GM23338 (cell line): ENCODE measurements at regions not wholly inside any gene's neighbourhood (a gene's known extent, or its start where the extent isn't known, plus 50 kb on each side); places are given as distances from the start of the nearest gene placed in this dataset.

Experiments used
- ATAC-seq: fragments of 200-7000 bp; cut with Tn5 transposase; 3 replicates; pipeline ENCODE4 v1.9.1; 2020
- DNase-seq: peaks from one replicate; pipeline ENCODE4 v3.0.0-alpha.2; 2015; ENCODE audit warnings: low spot score
- H2AFZ ChIP-seq: fragments of 200-600 bp; sonication (generic); 2 replicates; pipeline ENCODE4 v1.8.0; 2016; ENCODE audit warnings: antibody characterized with exemption, mild to moderate bottlenecking, moderate library complexity
- H3F3A ChIP-seq: fragments of 200-600 bp; sonication (generic); replicated peaks from 2 replicates; pipeline ENCODE4 v1.8.0; 2017; ENCODE audit warnings: antibody characterized with exemption, mixed run types, low read depth
- H3K27ac ChIP-seq: fragments of 200-600 bp; sonication (generic); 2 replicates; pipeline ENCODE4 v1.6.1; 2016; ENCODE audit warnings: low read depth
- H3K27me3 ChIP-seq: fragments of 200-600 bp; sonication (generic); 2 replicates; pipeline ENCODE4 v1.8.0; 2016; ENCODE audit warnings: mild to moderate bottlenecking, mixed run types, moderate library complexity; ENCODE audit not compliant: insufficient read depth
- H3K36me3 ChIP-seq: fragments of 200-600 bp; sonication (generic); 2 replicates; pipeline ENCODE4 v1.8.0; 2016; ENCODE audit warnings: mild to moderate bottlenecking; ENCODE audit not compliant: insufficient read depth
- H3K4me1 ChIP-seq: fragments of 200-600 bp; sonication (generic); 2 replicates; pipeline ENCODE4 v1.8.0; 2016; ENCODE audit warnings: mild to moderate bottlenecking, moderate library complexity; ENCODE audit not compliant: insufficient read depth
- H3K4me2 ChIP-seq: fragments of 200-600 bp; sonication (generic); 2 replicates; pipeline ENCODE4 v1.7.1; 2017; ENCODE audit warnings: mixed run types
- H3K4me3 ChIP-seq: fragments of 200-600 bp; sonication (generic); 2 replicates; pipeline ENCODE4 v1.6.1; 2016; ENCODE audit warnings: mixed run types
- H3K79me2 ChIP-seq: fragments of 200-600 bp; sonication (generic); replicated peaks from 2 replicates; pipeline ENCODE4 v1.8.0; 2017; ENCODE audit warnings: mild to moderate bottlenecking; ENCODE audit not compliant: insufficient read depth
- H3K9me2 ChIP-seq: fragments of 200-600 bp; sonication (generic); 2 replicates; pipeline ENCODE4 v1.8.0; 2017; ENCODE audit not compliant: insufficient read depth
- H4K20me1 ChIP-seq: fragments of 200-600 bp; sonication (generic); replicated peaks from 2 replicates; pipeline ENCODE4 v1.8.0; 2017; ENCODE audit warnings: mild to moderate bottlenecking; ENCODE audit not compliant: insufficient read depth
- H3K27ac Mint-ChIP-seq: 2 replicates; pipeline ENCODE4 v1.8.0; 2020; ENCODE audit warnings: inconsistent platforms, mild to moderate bottlenecking, moderate library complexity, mixed read lengths
- H3K27me3 Mint-ChIP-seq: 3 replicates; pipeline ENCODE4 v1.8.0; 2022; ENCODE audit warnings: low read depth, mild to moderate bottlenecking, moderate library complexity, mixed read lengths, inconsistent platforms; ENCODE audit not compliant: insufficient read depth, poor library complexity
- H3K36me3 Mint-ChIP-seq: 3 replicates; pipeline ENCODE4 v1.8.0; 2021; ENCODE audit warnings: low read depth, mild to moderate bottlenecking, inconsistent platforms, moderate library complexity, mixed read lengths
- H3K4me1 Mint-ChIP-seq: 3 replicates; pipeline ENCODE4 v1.8.0; 2020; ENCODE audit warnings: mild to moderate bottlenecking, inconsistent platforms, mixed read lengths
- H3K4me3 Mint-ChIP-seq: 3 replicates; pipeline ENCODE4 v1.8.0; 2021; ENCODE audit warnings: moderate library complexity, mild to moderate bottlenecking, inconsistent platforms, mixed read lengths
- H3K9me3 Mint-ChIP-seq: 3 replicates; pipeline ENCODE4 v1.8.0; 2020; ENCODE audit warnings: moderate library complexity, mild to moderate bottlenecking, inconsistent platforms, mixed read lengths
- CREB1 ChIP-seq: fragments of 250-450 bp; sonication (Bioruptor Pico); IDR thresholded peaks from 2 replicates; pipeline ENCODE4 v1.5.0; 2020; ENCODE audit warnings: low read depth, mild to moderate bottlenecking, moderate library complexity
- CTCF ChIP-seq, 2 experiments: fragments of 200-600 bp in 1 of 2; sonication (generic) in 1 of 2; conservative IDR thresholded peaks; 2 replicates each; pipeline versions ENCODE4 v1.5.1 to v1.6.1; 2016 to 2017; ENCODE audit warnings: antibody characterized with exemption in 2 of 2, low read depth in 2 of 2, mild to moderate bottlenecking in 2 of 2, moderate library complexity in 1 of 2
- ETS1 ChIP-seq: IDR thresholded peaks from 2 replicates; pipeline ENCODE4 v1.6.1; 2016; ENCODE audit warnings: antibody characterized with exemption
- EZH2 ChIP-seq: fragments of 200-600 bp; sonication (generic); IDR thresholded peaks from one replicate; pipeline ENCODE4 v1.8.0; 2017; ENCODE audit warnings: antibody characterized with exemption, mild to moderate bottlenecking, low read depth; ENCODE audit not compliant: unreplicated experiment
- EZH2phosphoT487 ChIP-seq: fragments of 200-600 bp; sonication (generic); IDR thresholded peaks from one replicate; pipeline ENCODE4 v1.8.1; 2018; ENCODE audit warnings: antibody characterized with exemption; ENCODE audit not compliant: unreplicated experiment
- JUNB ChIP-seq: IDR thresholded peaks from one replicate; pipeline ENCODE4 v1.6.1; 2016; ENCODE audit warnings: antibody characterized with exemption; ENCODE audit not compliant: unreplicated experiment
- NANOG ChIP-seq: IDR thresholded peaks from 2 replicates; pipeline ENCODE4 v1.6.1; 2016; ENCODE audit warnings: antibody characterized with exemption, borderline replicate concordance
- POLR2AphosphoS5 ChIP-seq: IDR thresholded peaks from 2 replicates; pipeline ENCODE4 v1.6.1; 2016; ENCODE audit warnings: antibody characterized with exemption, low read depth
- STAT1 ChIP-seq: IDR thresholded peaks from one replicate; pipeline ENCODE4 v1.6.1; 2016; ENCODE audit warnings: antibody characterized with exemption; ENCODE audit not compliant: unreplicated experiment
- ZNF114 ChIP-seq: fragments of 250-450 bp; sonication (Bioruptor Pico); IDR thresholded peaks from 2 replicates; pipeline ENCODE4 v1.5.0; 2020; ENCODE audit warnings: mild to moderate bottlenecking, moderate library complexity
- ZNF331 ChIP-seq: fragments of 250-450 bp; sonication (Bioruptor Pico); IDR thresholded peaks from 2 replicates; pipeline ENCODE4 v1.5.0; 2020; ENCODE audit warnings: low read depth, mild to moderate bottlenecking, moderate library complexity
- ZNF462 ChIP-seq: fragments of 250-450 bp; sonication (Bioruptor Pico); IDR thresholded peaks from 2 replicates; pipeline ENCODE4 v1.5.0; 2020; ENCODE audit warnings: mild to moderate bottlenecking, moderate library complexity
- TF ChIP-seq, protein P1 (sequence below): IDR thresholded peaks from one replicate; pipeline ENCODE4 v1.6.1; 2018; ENCODE audit warnings: antibody characterized with exemption; ENCODE audit not compliant: unreplicated experiment

DNA sequence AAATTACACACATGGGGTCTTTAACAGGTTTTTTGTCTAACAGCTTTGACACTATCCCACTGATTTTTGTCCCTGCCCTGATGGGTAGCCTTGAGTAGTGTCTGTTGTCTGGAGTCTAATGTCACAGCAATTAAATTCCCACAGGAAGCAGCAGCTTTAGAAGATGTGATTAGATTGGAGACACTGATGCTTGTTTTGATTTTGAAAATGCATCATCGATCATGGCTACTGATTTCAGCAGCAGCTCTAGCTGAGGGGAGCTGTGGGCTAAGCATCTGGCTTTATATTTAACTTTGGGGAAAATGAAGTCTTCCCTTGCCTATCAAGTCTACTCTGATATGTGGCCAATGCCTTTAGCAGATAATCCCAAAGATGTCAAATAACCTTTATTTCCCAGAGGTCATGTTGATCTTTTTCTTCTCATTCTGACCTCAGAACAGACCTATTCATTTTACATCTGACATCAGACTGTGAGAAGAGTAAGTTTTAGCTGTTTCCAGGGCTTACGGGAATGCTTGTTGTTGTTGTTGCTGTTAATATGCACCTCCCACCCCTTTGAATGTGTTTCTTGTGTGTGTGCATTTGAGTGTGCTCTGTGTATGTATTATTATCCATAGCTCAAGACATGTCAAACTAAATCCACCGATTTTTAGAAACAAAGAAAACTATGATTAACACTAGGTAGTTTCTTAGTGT, 704.9 kb upstream of the NUDT12 start:
- H3K36me3 ChIP-seq, result no peaks in the 10 kb centered on the region
- H3K9me2 ChIP-seq, result no peaks in the 10 kb centered on the region
- H3K27me3 ChIP-seq, result no peaks in the 10 kb centered on the region
- ATAC-seq, result no peak
- H3K79me2 ChIP-seq, result no peaks in the 10 kb centered on the region
- H2AFZ ChIP-seq, result peak overlapping the region; percentile 12; the same call in 1 of the 2 replicates
- peak overlapping the region; percentile 77; the same call in 1 of the 2 replicates for H3K27ac Mint-ChIP-seq
- H4K20me1 ChIP-seq, result no peaks in the 10 kb centered on the region
- H3K4me3 Mint-ChIP-seq, result no peak overlapping the region
- no peak overlapping the region for H3K4me2 ChIP-seq
- no peaks in the 10 kb centered on the region for H3F3A ChIP-seq
- no peaks in the 10 kb centered on the region for H3K9me3 Mint-ChIP-seq
- H3K27ac ChIP-seq, result no peak overlapping the region
- DNase-seq, result no peak
- H3K27me3 Mint-ChIP-seq, result no peaks in the 10 kb centered on the region
- H3K4me1 ChIP-seq, result peaks cover 7% of the 10 kb centered on the region; the same call in 1 of the 2 replicates
- H3K36me3 Mint-ChIP-seq, result no peaks in the 10 kb centered on the region
- H3K4me3 ChIP-seq, result no peak overlapping the region
- H3K4me1 Mint-ChIP-seq, result peaks cover 9% of the 10 kb centered on the region
- TF ChIP-seq EZH2 (no peak), POLR2AphosphoS5 (no peak), CREB1 (CRISPR knock-in tag) (no peak), ETS1 (no peak), NANOG (no peak), JUNB (no peak), ZNF114 (CRISPR knock-in tag) (no peak), ZNF462 (no peak), ZNF331 (no peak), STAT1 (no peak), EZH2phosphoT487 (no peak), CTCF (conservative IDR thresholded peaks at IDR 0.05; ENCODE audit: low read depth in 2 of 2) (no peak)
- TF ChIP-seq, protein P1, sequence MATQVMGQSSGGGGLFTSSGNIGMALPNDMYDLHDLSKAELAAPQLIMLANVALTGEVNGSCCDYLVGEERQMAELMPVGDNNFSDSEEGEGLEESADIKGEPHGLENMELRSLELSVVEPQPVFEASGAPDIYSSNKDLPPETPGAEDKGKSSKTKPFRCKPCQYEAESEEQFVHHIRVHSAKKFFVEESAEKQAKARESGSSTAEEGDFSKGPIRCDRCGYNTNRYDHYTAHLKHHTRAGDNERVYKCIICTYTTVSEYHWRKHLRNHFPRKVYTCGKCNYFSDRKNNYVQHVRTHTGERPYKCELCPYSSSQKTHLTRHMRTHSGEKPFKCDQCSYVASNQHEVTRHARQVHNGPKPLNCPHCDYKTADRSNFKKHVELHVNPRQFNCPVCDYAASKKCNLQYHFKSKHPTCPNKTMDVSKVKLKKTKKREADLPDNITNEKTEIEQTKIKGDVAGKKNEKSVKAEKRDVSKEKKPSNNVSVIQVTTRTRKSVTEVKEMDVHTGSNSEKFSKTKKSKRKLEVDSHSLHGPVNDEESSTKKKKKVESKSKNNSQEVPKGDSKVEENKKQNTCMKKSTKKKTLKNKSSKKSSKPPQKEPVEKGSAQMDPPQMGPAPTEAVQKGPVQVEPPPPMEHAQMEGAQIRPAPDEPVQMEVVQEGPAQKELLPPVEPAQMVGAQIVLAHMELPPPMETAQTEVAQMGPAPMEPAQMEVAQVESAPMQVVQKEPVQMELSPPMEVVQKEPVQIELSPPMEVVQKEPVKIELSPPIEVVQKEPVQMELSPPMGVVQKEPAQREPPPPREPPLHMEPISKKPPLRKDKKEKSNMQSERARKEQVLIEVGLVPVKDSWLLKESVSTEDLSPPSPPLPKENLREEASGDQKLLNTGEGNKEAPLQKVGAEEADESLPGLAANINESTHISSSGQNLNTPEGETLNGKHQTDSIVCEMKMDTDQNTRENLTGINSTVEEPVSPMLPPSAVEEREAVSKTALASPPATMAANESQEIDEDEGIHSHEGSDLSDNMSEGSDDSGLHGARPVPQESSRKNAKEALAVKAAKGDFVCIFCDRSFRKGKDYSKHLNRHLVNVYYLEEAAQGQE, result no peak
